ENCODE measurements at regions not wholly inside any gene's neighbourhood (a gene's known extent, or its start where the extent isn't known, plus 50 kb on each side); places are given as distances from the start of the nearest gene placed in this dataset.

- no peak for DNase-seq (ENCODE audit: low read depth)
Observed at GRCh38 chr17:73933164-73933766, 270.2 kb upstream of the RPL38 start.

- DNase-seq (ENCODE audit: low read depth), result no peak
Observed at GRCh38 chr17:73933871-73934270, 269.6 kb upstream of the RPL38 start.

- DNase-seq (ENCODE audit: low read depth), result no peak
Observed at GRCh38 chr17:73934696-73935095, 268.8 kb upstream of the RPL38 start.

GRCh38 chr17:73936908-73937627 lies 266.4 kb upstream of the RPL38 start:
- no peak for DNase-seq (ENCODE audit: low read depth)

- no peak for DNase-seq (ENCODE audit: low read depth)
Observed at GRCh38 chr17:73938706-73939105, 264.8 kb upstream of the RPL38 start.

GRCh38 chr17:73939806-73940205 lies 263.7 kb upstream of the RPL38 start:
- DNase-seq (ENCODE audit: low read depth), result no peak

GRCh38 chr17:73940511-73940910 lies 263.0 kb upstream of the RPL38 start:
- no peak for DNase-seq (ENCODE audit: low read depth)

- DNase-seq (ENCODE audit: low read depth), result no peak
Observed at GRCh38 chr17:73941919-73942530, 261.5 kb upstream of the RPL38 start.

GRCh38 chr17:73942703-73943415 lies 260.6 kb upstream of the RPL38 start:
- DNase-seq (ENCODE audit: low read depth), result no peak

GRCh38 chr17:73943416-73944110 lies 259.9 kb upstream of the RPL38 start:
- DNase-seq (ENCODE audit: low read depth), result no peak

GRCh38 chr17:73944366-73944765 lies 259.1 kb upstream of the RPL38 start:
- DNase-seq (ENCODE audit: low read depth), result no peak

- DNase-seq (ENCODE audit: low read depth), result no peak
Observed at GRCh38 chr17:73947281-73947965, 256.1 kb upstream of the RPL38 start.

- DNase-seq (ENCODE audit: low read depth), result no peak
Observed at GRCh38 chr17:73947966-73948355, 255.5 kb upstream of the RPL38 start.

- no peak for DNase-seq (ENCODE audit: low read depth)
Observed at GRCh38 chr17:73949903-73950592, 253.4 kb upstream of the RPL38 start.

- DNase-seq (ENCODE audit: low read depth), result no peak
Observed at GRCh38 chr17:73950593-73950914, 252.9 kb upstream of the RPL38 start.

- no peak for DNase-seq (ENCODE audit: low read depth)
Observed at GRCh38 chr17:73952082-73952479, 251.4 kb upstream of the RPL38 start.

GRCh38 chr17:73952480-73953205 lies 250.8 kb upstream of the RPL38 start:
- no peak for DNase-seq (ENCODE audit: low read depth)

- DNase-seq (ENCODE audit: low read depth), result no peak
Observed at GRCh38 chr17:73953206-73954033, 250.1 kb upstream of the RPL38 start.

- DNase-seq (ENCODE audit: low read depth), result no peak
Observed at GRCh38 chr17:73954951-73955350, 248.5 kb upstream of the RPL38 start.

- no peak for DNase-seq (ENCODE audit: low read depth)
Observed at GRCh38 chr17:73955616-73956015, 247.9 kb upstream of the RPL38 start.

Data from stimulated activated CD8-positive, alpha-beta memory T cell treated with anti-CD3 and anti-CD28 coated beads, Interleukin-12 subunit alpha, Interleukin-12 subunit beta, amount 100 ng/mL, for 1 hour (primary cell).